ENCODE measurements at regions not wholly inside any gene's neighbourhood (a gene's known extent, or its start where the extent isn't known, plus 50 kb on each side); places are given as distances from the start of the nearest gene placed in this dataset.

DNA sequence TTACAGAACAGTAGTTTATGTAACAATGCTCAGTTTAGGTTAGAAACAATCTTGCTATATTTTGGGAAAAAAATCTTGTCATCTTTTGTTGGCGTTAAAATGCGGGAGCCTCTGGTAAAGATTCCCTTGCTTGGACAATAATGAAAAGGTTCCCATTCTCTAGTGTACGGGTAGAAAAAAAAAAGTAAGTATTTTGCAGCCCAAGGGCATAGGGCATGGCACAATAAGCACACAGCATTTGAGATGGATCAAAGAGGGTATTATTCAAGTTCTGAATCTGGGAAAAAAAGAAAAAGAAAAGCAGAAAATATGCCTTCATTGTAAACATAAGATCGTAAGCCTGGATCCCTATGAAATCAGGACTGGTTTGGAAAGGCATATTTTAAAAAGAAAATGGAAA lies 408.6 kb upstream of the ROBO2 start:
- no peak for TF ChIP-seq POLR2A (IDR thresholded peaks at IDR 0.05; ENCODE audit: low read length)
- TF ChIP-seq GATA1 (IDR thresholded peaks at IDR 0.05; ENCODE audit: low read depth, low read length), result no peak

Measured in erythroblast (primary cell).